ENCODE measurements at regions not wholly inside any gene's neighbourhood (a gene's known extent, or its start where the extent isn't known, plus 50 kb on each side); places are given as distances from the start of the nearest gene placed in this dataset.

DNA sequence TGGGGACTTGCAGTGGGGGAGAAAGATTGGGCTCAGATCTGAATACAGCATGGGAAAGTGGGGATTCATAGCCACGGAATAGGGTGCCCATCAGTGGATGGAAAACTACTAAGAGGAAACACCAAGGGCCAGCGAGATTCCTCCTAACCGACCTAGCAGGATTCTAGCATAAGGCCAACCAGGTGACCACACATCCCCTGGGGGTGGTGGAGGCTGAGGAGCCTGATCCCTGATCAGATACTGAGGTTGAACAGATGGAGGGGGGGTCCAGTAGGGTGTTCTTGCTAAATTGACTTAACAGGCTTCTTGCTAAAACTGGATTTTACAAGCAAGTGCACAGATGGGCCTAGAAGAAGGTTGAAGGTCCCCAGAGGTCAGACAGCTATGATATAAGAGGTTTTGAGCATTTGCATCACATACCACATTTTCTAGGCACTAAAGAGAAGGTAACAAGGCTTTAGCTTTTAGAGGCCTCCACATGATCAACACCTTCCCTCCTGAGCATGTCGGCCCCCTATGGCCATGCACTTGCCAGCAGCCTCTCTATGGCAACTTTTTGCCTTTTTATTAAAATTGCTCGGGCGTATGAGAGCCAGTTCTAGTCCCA lies 69.1 kb upstream of the PUDP start:
- DNase-seq, result no peak

DNA sequence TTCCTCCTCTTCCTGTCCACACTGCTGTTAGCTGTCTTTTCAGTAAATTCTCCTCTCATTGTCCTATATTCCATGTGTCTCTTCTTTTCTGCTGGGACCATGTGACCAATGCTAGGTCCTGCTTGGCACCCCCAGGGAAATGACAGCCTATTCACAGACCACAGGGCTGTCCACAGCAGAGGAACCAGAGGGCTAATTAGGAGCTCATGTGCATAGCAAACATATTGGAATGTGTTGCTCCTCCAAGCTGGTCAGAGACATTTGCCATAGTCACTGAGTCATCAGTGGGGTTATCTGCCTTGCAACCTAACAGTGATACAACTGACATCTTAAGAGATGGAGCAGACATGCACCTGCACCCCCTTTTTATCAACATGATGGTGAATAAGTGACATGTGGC lies 67.9 kb upstream of the PUDP start:
- DNase-seq, result no peak

DNA sequence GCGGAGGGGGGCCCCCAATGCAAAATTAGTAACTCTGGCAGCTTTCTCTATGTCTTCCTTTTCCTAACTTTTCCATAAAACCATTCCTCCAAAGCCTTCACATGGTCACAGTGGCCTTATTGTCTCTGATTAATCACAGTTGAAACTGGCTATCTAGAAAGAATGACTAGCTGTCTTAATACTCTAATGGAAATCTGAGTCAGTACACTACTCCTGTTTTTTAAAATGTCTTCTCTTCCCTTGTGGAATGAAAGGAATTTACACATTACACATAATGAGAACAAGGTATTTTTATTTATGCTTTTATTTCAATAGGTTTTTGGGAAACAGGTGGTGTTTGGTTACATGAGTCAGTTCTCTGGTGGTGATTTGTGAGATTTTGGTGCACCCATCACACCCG lies 66.3 kb upstream of the PUDP start:
- DNase-seq, result no peak

DNA sequence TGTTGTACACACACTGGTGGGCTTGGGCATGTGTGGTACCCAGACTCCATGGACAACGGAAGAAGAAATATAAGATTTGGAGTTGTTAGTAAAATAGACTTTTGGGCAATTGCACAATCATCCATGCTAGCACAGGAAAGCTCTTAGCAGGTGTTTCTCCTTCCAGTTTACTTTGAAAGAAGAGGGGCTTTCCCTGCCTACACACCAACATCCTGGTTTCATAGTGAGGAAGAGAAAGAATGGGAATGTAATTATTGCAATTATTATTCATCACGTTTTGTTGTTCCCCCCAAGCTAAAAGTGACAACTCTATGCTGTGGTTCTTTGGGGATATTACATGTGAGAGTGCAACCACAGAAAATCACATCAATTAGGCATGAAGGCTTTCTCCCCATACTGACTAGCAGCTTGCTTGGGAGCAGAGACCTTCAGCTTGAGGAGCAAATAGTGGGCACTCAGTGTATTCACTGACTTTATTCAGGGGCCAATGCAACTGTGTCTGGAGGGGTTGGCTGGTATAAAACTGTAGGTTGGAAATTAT lies 57.2 kb upstream of the PUDP start:
- DNase-seq, result no peak

DNA sequence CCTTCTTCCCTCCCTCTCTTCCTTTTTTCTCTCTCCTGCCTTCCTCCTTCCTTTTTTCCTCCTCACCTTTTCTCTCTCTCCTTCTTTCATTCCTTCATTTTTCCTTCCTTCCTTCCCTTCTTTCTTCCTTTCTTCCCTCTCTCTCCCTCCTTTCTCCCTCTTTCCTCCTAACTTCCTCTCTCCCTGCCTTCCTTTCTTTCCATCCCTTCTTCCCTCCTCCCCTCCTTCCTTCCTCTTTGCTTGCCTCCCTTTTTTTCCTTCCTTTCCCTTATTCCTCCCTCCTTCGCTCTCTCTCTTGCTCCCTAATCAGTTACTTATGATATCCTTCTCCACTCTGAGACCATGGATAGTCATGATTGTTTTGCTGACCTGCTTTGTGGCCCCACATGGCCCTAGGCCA lies 56.7 kb upstream of the PUDP start:
- no peak for DNase-seq

DNA sequence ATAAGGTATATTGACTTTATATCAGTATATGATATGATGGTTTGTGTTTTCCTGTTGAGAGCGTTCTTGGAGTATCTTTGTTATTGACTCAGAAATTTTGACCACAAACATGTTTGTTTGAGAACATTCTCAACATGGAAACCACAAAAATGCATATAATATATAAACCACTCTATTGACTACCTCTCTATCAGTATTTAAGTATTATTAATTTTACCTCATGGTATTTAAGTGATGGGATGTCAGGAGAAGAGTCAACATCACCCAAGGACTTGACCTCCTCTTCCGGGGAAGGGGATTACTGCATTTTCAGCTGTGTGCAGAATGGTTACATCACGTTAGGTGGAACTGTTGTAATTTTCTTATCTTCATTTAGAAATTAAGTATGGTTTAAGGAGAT lies 54.3 kb upstream of the PUDP start:
- no peak for DNase-seq

DNA sequence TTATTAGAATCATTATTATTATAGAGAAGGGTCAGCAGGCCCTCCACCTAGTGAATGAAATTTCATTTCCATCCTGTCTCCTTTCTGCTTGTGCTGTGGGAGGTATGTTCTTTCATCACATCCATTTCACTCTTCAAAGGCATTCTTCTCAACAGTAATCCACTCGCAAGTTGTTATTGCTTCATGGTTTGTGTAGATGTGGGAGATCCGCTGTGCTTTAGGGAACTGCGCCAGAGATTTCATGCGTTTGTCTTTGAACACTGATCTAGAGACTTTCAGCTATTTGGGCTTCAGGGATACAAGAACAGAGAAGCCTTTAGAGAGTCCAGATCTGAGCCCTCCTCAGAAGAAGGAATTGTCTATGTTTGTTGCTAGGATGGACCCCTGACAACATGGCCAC lies 53.5 kb upstream of the PUDP start:
- DNase-seq, result no peak

DNA sequence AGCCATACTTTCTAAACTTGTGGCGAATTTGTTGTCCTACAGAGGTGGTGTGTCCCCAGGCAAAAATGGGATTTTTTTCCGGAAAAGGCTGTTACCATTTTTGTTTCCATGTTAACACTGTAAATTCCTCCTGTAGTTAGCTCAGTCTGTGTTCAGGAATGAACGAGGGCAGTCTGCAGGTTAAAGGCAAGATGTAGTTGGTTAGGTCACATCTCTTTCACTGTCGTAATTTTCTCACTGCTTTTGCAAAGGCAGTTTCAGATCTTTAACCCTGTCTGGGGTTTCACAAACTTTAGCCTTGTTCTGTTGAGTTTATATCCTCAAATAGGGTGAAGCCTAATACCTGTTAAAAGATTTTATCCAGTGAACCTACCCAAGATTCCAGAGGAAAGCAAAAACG lies 50.5 kb upstream of the PUDP start:
- no peak for DNase-seq

All from right hindlimb (tissue), 1 donor.